Esophagus squamous epithelium (tissue), 5 donors: ENCODE measurements at regions not wholly inside any gene's neighbourhood (a gene's known extent, or its start where the extent isn't known, plus 50 kb on each side); places are given as distances from the start of the nearest gene placed in this dataset.
A peak's percentile ranks its signal among the peaks of the same experiment; 100 is the strongest.
"Not testable (repeated sequence)": the region's sequence is repeated elsewhere in the genome, so short reads cannot be mapped to it uniquely, and the experiment has no call there.

Experiments
- DNase-seq: peaks from one replicate; lab custom pipeline; 2025; lab: John Stamatoyannopoulos, UW
- H3K27ac ChIP-seq, 4 donors: fragments of 200-600 bp; sonication (generic); one replicate each; pipeline ENCODE4 v1.5.1; 2016 to 2019; ENCODE audit warnings: mild to moderate bottlenecking in 1 of 4
- H3K27me3 ChIP-seq, 4 donors: fragments of 200-600 bp; sonication (generic); 1 replicate in 3 of 4; 2 replicates in 1 of 4; pipeline versions ENCODE4 v1.5.1 to v1.6.0; 2017 to 2021; ENCODE audit warnings: antibody characterized with exemption in 1 of 4
- H3K36me3 ChIP-seq, 3 donors: fragments of 200-600 bp; sonication (generic); one replicate each; pipeline ENCODE4 v1.5.1; 2016 to 2019
- H3K4me1 ChIP-seq, 3 donors: fragments of 200-600 bp; sonication (generic); one replicate each; pipeline ENCODE4 v1.5.1; 2017 to 2019
- H3K4me3 ChIP-seq, 4 donors: fragments of 200-600 bp; sonication (generic); 1 replicate in 3 of 4; 2 replicates in 1 of 4; pipeline ENCODE4 v1.5.1; 2016 to 2019; ENCODE audit warnings: mild to moderate bottlenecking in 2 of 4, moderate library complexity in 1 of 4
- H3K9me3 ChIP-seq, 3 donors: fragments of 200-600 bp; sonication (generic); one replicate each; pipeline ENCODE4 v1.5.1; 2016 to 2019
- CTCF ChIP-seq, 6 experiments: fragments of 450-650 bp in 4 of 6; fragments of 200-600 bp in 2 of 6; sonication (generic) in 2 of 6; IDR thresholded peaks; one replicate each; pipeline ENCODE4 v1.5.1; 2016 to 2019; ENCODE audit warnings: antibody characterized with exemption in 6 of 6, mild to moderate bottlenecking in 4 of 6, moderate library complexity in 4 of 6
- POLR2A ChIP-seq, 4 donors: fragments of 450-650 bp; IDR thresholded peaks; one replicate each; pipeline ENCODE4 v1.6.1; 2017; ENCODE audit warnings: antibody characterized with exemption in 4 of 4, mild to moderate bottlenecking in 4 of 4, moderate library complexity in 3 of 4
- WGBS, 2 donors: methylation state at CpG; one replicate each; pipeline ENCODE4 v1.1.5; 2018; 5-methylcytosine and 5-hydroxymethylcytosine counted together
- intact Hi-C: fragments of 100-400 bp; cut with DNase I; formaldehyde crosslinking; loops from one replicate; pipeline ENCODE4 v1.15.0; 2022
- donor health status: DM: yes; HTN: yes; CAD: no.

GRCh38 chr12:89227774-89228173 lies 124.5 kb downstream of the DUSP6 start:
- WGBS, 2 donors, result 83 to 97% methylated on average over 2 of the region's 2 CpGs
- intact Hi-C loops, result loop anchor here (10.0 kb wide), 1 partner anchor 127 kb away; the partner anchor contains the start of gene DUSP6
- Histone ChIP-seq H3K9me3 (no peaks in the 10 kb centered on the region), H3K27me3 (no peaks in the 10 kb centered on the region), H3K4me1 (peaks cover 17 to 48% (median 24%) of the 10 kb centered on the region in 3 donors), H3K36me3 (no peaks in the 10 kb centered on the region), H3K27ac (no peak overlapping the region), H3K4me3 (no peak overlapping the region)
- no peak for DNase-seq
- TF ChIP-seq CTCF (IDR thresholded peaks at IDR 0.05), result no peak

GRCh38 chr12:89225808-89226411 lies 126.4 kb downstream of the DUSP6 start:
- no peaks in the 10 kb centered on the region for H3K36me3 ChIP-seq
- no peak for DNase-seq
- WGBS, 2 donors, result 26 to 48% methylated on average over 3 of the region's 3 CpGs
- peaks cover 0 to 5% (median 0%) of the 10 kb centered on the region in 3 donors for H3K9me3 ChIP-seq
- TF ChIP-seq POLR2A (IDR thresholded peaks at IDR 0.05) (peak in 1 of 4 donors; percentile 19), CTCF (IDR thresholded peaks at IDR 0.05) (no peak)
- peaks cover 17 to 44% (median 21%) of the 10 kb centered on the region in 3 donors for H3K4me1 ChIP-seq
- intact Hi-C loops, result loop anchor here (10.0 kb wide), 1 partner anchor 129 kb away; the partner anchor contains the start of gene DUSP6
- H3K4me3 ChIP-seq, result no peak overlapping the region
- no peaks in the 10 kb centered on the region for H3K27me3 ChIP-seq
- H3K27ac ChIP-seq, result peak overlapping the region; percentile 69 to 89 (median 80)

GRCh38 chr12:89225401-89225800 lies 126.9 kb downstream of the DUSP6 start:
- peak overlapping the region; percentile 69 to 89 (median 80) for H3K27ac ChIP-seq
- H3K36me3 ChIP-seq, result no peaks in the 10 kb centered on the region
- intact Hi-C loops, result loop anchor here (10.0 kb wide), 1 partner anchor 129 kb away; the partner anchor contains the start of gene DUSP6
- DNase-seq, result no peak
- 13 to 28% methylated on average over 4 to 5 of the region's 5 CpGs for WGBS, 2 donors
- TF ChIP-seq CTCF (IDR thresholded peaks at IDR 0.05) (no peak), POLR2A (IDR thresholded peaks at IDR 0.05) (no peak)
- H3K4me3 ChIP-seq, result no peak overlapping the region
- H3K27me3 ChIP-seq, result no peaks in the 10 kb centered on the region
- peaks cover 16 to 39% (median 17%) of the 10 kb centered on the region in 3 donors for H3K4me1 ChIP-seq
- peaks cover 0 to 5% (median 0%) of the 10 kb centered on the region in 3 donors for H3K9me3 ChIP-seq

GRCh38 chr12:89222580-89222979 lies 129.7 kb downstream of the DUSP6 start:
- not testable (repeated sequence) for H3K36me3 ChIP-seq, DNase-seq, H3K9me3 ChIP-seq, H3K27ac ChIP-seq, H3K4me3 ChIP-seq, H3K27me3 ChIP-seq
- peaks cover 17 to 38% (median 19%) of the 10 kb centered on the region in 3 donors for H3K4me1 ChIP-seq
- intact Hi-C loops, result loop anchor here (10.0 kb wide), 1 partner anchor 132 kb away; the partner anchor contains the start of gene DUSP6
- 60% methylated on average over 3 of the region's 3 CpGs; no CpG with 5 or more reads in 1 of the 2 donors for WGBS, 2 donors

- intact Hi-C loops, result no loop called here
- no peak for TF ChIP-seq CTCF (IDR thresholded peaks at IDR 0.05)
- TF ChIP-seq POLR2A (IDR thresholded peaks at IDR 0.05), result no peak
- H3K4me1 ChIP-seq, result peaks cover 9 to 37% (median 10%) of the 10 kb centered on the region in 3 donors
- H3K4me3 ChIP-seq, result no peak overlapping the region
- no peaks in the 10 kb centered on the region for H3K36me3 ChIP-seq
- 30 to 32% methylated on average over 2 of the region's 2 CpGs for WGBS, 2 donors
- DNase-seq, result no peak
- no peaks in the 10 kb centered on the region for H3K27me3 ChIP-seq
- peaks cover 0 to 5% (median 0%) of the 10 kb centered on the region in 3 donors for H3K9me3 ChIP-seq
- peak overlapping the region in 2 of 4 donors; percentile 12 to 48 for H3K27ac ChIP-seq
These were observed 134.8 kb downstream of the DUSP6 start for GRCh38 chr12:89217472-89217871.
